GM12878 (cell line): ENCODE measurements at regions not wholly inside any gene's neighbourhood (a gene's known extent, or its start where the extent isn't known, plus 50 kb on each side); places are given as distances from the start of the nearest gene placed in this dataset.

Source experiments
- ATAC-seq: fragments of 200-7000 bp; cut with Tn5 transposase; 3 replicates; pipeline ENCODE4 v1.9.1; 2020; ENCODE audit warnings: mild to moderate bottlenecking, moderate library complexity
- BruUV-seq: library from RNA; stranded (reverse); fragments of 400-500 nt; replicated peaks from 2 replicates; lab custom pipeline; 2021; lab: Mats Ljungman, UMichigan
- CTCF ChIA-PET: fragments of 300-600 bp; sonication (Branson Sonifier 250); formaldehyde crosslinking; extraction: SDS; loops from one replicate; lab custom pipeline; 2021; ENCODE audit warnings: inconsistent platforms; lab: Yijun Ruan, JAX
- POLR2A ChIA-PET: fragments of 350-600 bp; formaldehyde crosslinking; extraction: SDS; loops from one replicate; lab custom pipeline; 2021; ENCODE audit warnings: inconsistent platforms; lab: Charles Lee
- RAD21 ChIA-PET: fragments of 300-600 bp; sonication (Branson Sonifier 250); formaldehyde crosslinking; loops from one replicate; lab custom pipeline; 2023; ENCODE audit warnings: antibody characterized with exemption; ENCODE audit not compliant: unreplicated experiment; lab: Charles Lee
- SMC1A ChIA-PET: fragments of 300-600 bp; sonication (Branson Sonifier 250); formaldehyde crosslinking; loops from one replicate; lab custom pipeline; 2023; ENCODE audit not compliant: unreplicated experiment, uncharacterized antibody; lab: Charles Lee
- DNase-seq: peaks from one replicate; pipeline ENCODE4 v3.0.0-alpha.2; 2011; ENCODE audit warnings: low read depth, low spot score
- FAIRE-seq: peaks from 3 replicates; lab custom pipeline; 2011; peaks lifted over from hg19 to GRCh38; lab: Jason Lieb, UNC
- H2AFZ ChIP-seq: 2 replicates; pipeline ENCODE4 v1.6.0; 2011; ENCODE audit warnings: low read depth, low read length, control low read depth; ENCODE audit not compliant: control insufficient read depth
- H3K27ac ChIP-seq: 2 replicates; pipeline ENCODE4 v1.5.1; 2011; ENCODE audit warnings: control low read depth; ENCODE audit not compliant: control insufficient read depth, insufficient read depth
- H3K27me3 ChIP-seq, 2 experiments: replicated peaks in 1 of 2; 2 replicates each; pipeline versions ENCODE4 v1.6.0 to v1.6.1; 2011; ENCODE audit warnings: low read length in 1 of 2; ENCODE audit not compliant: control insufficient read depth in 2 of 2, insufficient read depth in 2 of 2
- H3K36me3 ChIP-seq, 2 experiments: 2 replicates each; pipeline ENCODE4 v1.5.1; 2011; ENCODE audit warnings: low read length in 1 of 2; ENCODE audit not compliant: control insufficient read depth in 2 of 2, insufficient read depth in 2 of 2
- H3K4me1 ChIP-seq: 2 replicates; pipeline ENCODE4 v1.6.1; 2011; ENCODE audit warnings: mild to moderate bottlenecking, low read length, moderate library complexity, mixed read lengths; ENCODE audit not compliant: control insufficient read depth, insufficient read depth
- H3K4me2 ChIP-seq: 2 replicates; pipeline ENCODE4 v1.6.0; 2011; ENCODE audit warnings: control low read depth; ENCODE audit not compliant: control insufficient read depth, insufficient read depth
- H3K4me3 ChIP-seq: fragments of 200-600 bp; sonication (generic); 2 replicates; pipeline ENCODE4 v1.5.1; 2016
- H3K79me2 ChIP-seq: 2 replicates; pipeline ENCODE4 v1.6.0; 2011; ENCODE audit warnings: low read length; ENCODE audit not compliant: control insufficient read depth, insufficient read depth
- H3K9ac ChIP-seq: 2 replicates; pipeline ENCODE4 v1.8.0; 2011; ENCODE audit warnings: low read length, control low read depth, mixed read lengths; ENCODE audit not compliant: control insufficient read depth, insufficient read depth
- H3K9me3 ChIP-seq: replicated peaks from 3 replicates; pipeline ENCODE4 v1.5.1; 2011; ENCODE audit warnings: mild to moderate bottlenecking, low read length; ENCODE audit not compliant: control insufficient read depth, insufficient read depth
- H4K20me1 ChIP-seq: 2 replicates; pipeline ENCODE4 v1.6.0; 2011; ENCODE audit not compliant: control insufficient read depth, insufficient read depth
- ASH2L ChIP-seq: fragments of 300-600, 200-600 bp; sonication (generic); IDR thresholded peaks from 2 replicates; pipeline ENCODE4 v1.6.1; 2017; ENCODE audit warnings: low read depth, mild to moderate bottlenecking, borderline replicate concordance
- BACH1 ChIP-seq: fragments of 450-650 bp; IDR thresholded peaks from 2 replicates; pipeline ENCODE4 v1.6.1; 2017; ENCODE audit warnings: mild to moderate bottlenecking, borderline replicate concordance
- CREB1 ChIP-seq: IDR thresholded peaks from 2 replicates; pipeline ENCODE4 v1.6.1; 2012; ENCODE audit warnings: low read depth, mild to moderate bottlenecking, inconsistent platforms
- IKZF2 ChIP-seq, 2 experiments: fragments of 450-650 bp; IDR thresholded peaks; 2 replicates each; pipeline ENCODE4 v1.6.1; 2017; ENCODE audit warnings: mild to moderate bottlenecking in 2 of 2, moderate library complexity in 2 of 2
- MXI1 ChIP-seq: fragments of 150-350 bp; IDR thresholded peaks from 2 replicates; pipeline ENCODE4 v1.6.1; 2011; ENCODE audit warnings: low read depth, mild to moderate bottlenecking, inconsistent platforms, low read length, improper control_type of control experiment
- MYC ChIP-seq: IDR thresholded peaks from 2 replicates; pipeline ENCODE4 v1.6.1; 2011; ENCODE audit warnings: mild to moderate bottlenecking, low read length, moderate library complexity, inconsistent platforms; ENCODE audit not compliant: insufficient read depth, insufficient replicate concordance, insufficient read length, severe bottlenecking
- NR2C1 ChIP-seq: fragments of 450-650 bp; IDR thresholded peaks from 2 replicates; pipeline ENCODE4 v1.6.1; 2017; ENCODE audit warnings: antibody characterized with exemption, mild to moderate bottlenecking, moderate library complexity
- POLR2AphosphoS2 ChIP-seq: IDR thresholded peaks from 2 replicates; pipeline ENCODE4 v1.6.1; 2011; ENCODE audit warnings: low read depth, mild to moderate bottlenecking, low read length, improper control_type of control experiment, moderate library complexity
- RAD21 ChIP-seq: IDR thresholded peaks from 2 replicates; pipeline ENCODE4 v1.6.1; 2011; ENCODE audit warnings: mild to moderate bottlenecking, low read depth, low read length, moderate library complexity; ENCODE audit not compliant: insufficient read depth
- SRF ChIP-seq, 2 experiments: IDR thresholded peaks; 2 replicates each; pipeline ENCODE4 v1.6.1; 2011; ENCODE audit warnings: low read depth in 2 of 2, low read length in 2 of 2, mild to moderate bottlenecking in 1 of 2, moderate library complexity in 1 of 2
- TCF7 ChIP-seq: IDR thresholded peaks from 2 replicates; pipeline ENCODE4 v1.6.1; 2014; ENCODE audit warnings: antibody characterized with exemption, borderline replicate concordance
- ZNF24 ChIP-seq: fragments of 450-650 bp; IDR thresholded peaks from 2 replicates; pipeline ENCODE4 v1.6.1; 2017; ENCODE audit warnings: antibody characterized with exemption, mild to moderate bottlenecking
- WGBS: methylation state at CpG from one replicate; pipeline ENCODE4 v1.1.6; 2016; ENCODE audit warnings: low lambda C conversion rate; ENCODE audit not compliant: insufficient replicate concordance, insufficient coverage; ENCODE audit errors: missing lambda C conversion rate; 5-methylcytosine and 5-hydroxymethylcytosine counted together
- in situ Hi-C: fragments of 300-500 bp; cut with MboI; formaldehyde crosslinking; loops from 9 replicates; pipeline ENCODE4 v1.14.3; 2018; ENCODE audit warnings: mixed read lengths
- intact Hi-C: fragments of 100-400 bp; cut with micrococcal nuclease; formaldehyde crosslinking; loops from one replicate; pipeline ENCODE4 v1.14.2; 2022; ENCODE audit not compliant: unreplicated experiment

DNA sequence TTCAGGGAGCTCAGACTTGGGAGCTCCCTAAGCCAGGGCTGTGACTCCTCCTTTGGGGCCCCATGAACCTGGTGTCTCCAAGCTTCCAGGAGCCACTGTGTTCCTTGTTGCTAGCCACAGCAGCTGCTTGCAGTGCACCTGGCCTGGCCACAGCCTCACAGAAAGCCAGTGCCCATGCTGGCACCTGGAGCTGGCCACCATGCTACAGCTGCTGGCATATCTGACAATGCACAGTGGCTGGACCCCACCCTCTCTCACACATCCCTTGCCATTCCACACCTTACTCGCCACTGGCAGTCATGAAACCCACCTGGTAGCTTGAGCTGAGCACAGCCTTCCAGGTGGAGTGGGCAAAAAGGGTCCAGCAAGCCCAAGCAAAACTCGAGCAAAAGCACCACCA is 441.7 kb downstream of the ARAP2 start:
- H3K27ac ChIP-seq, result no peak overlapping the region
- POLR2A ChIA-PET, result interaction anchor here (1.0 kb wide), 1 partner anchor 11 kb away, joined by 3 read pairs; no protein-coding TSS in a partner anchor
- TF ChIP-seq ASH2L, result no peak
- no peak for TF ChIP-seq ZNF24
- TF ChIP-seq IKZF2 (IDR thresholded peaks at IDR 0.05), result no peak
- no peak for TF ChIP-seq TCF7
- no peak for TF ChIP-seq MYC
- TF ChIP-seq CREB1, result no peak
- no peak for TF ChIP-seq NR2C1
- no peak overlapping the region for H3K4me3 ChIP-seq
- no peak for FAIRE-seq
- no peaks in the 10 kb centered on the region for H3K4me1 ChIP-seq
- no peaks in the 10 kb centered on the region for H3K36me3 ChIP-seq
- ATAC-seq, result no peak
- H2AFZ ChIP-seq, result no peak overlapping the region
- no peak overlapping the region for H3K9ac ChIP-seq
- H4K20me1 ChIP-seq, result no peaks in the 10 kb centered on the region
- WGBS, result 0% methylated on average over 2 of the region's 2 CpGs
- DNase-seq, result no peak
- SMC1A ChIA-PET, result interaction anchor here (1.0 to 1.6 kb wide), 3 partner anchors 9 to 77 kb away, joined by 4 to 9 read pairs (median 4); no protein-coding TSS in a partner anchor
- H3K9me3 ChIP-seq, result no peaks in the 10 kb centered on the region
- in situ Hi-C loops, result no loop called here
- no peak overlapping the region for H3K4me2 ChIP-seq
- H3K27me3 ChIP-seq, result no peaks in the 10 kb centered on the region
- no peaks in the 10 kb centered on the region for H3K79me2 ChIP-seq
- RAD21 ChIA-PET, result no interaction called here
- CTCF ChIA-PET, result interaction anchor here (1.2 kb wide), 1 partner anchor 12 kb away, joined by 3 read pairs; no protein-coding TSS in a partner anchor
- no TSS peak for BruUV-seq
- intact Hi-C loops, result no loop called here

DNA sequence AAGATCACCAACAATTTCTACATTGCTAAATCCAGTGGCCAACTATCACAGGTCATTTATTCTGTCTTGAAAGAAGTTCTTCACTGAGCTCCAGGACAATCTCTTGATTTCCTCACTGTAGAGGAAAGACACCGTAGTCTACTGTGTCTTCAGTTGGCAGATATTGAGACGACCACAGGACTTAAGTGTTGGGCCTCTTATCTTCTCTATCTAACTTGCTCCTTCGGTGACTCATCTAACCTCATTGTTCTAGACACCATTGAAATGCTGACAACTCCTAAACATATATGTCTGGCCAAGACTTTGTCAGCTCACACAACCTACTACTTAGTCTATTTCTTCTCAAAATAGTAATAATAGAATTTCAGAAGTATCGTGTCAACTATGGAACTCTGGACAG is 425.8 kb downstream of the ARAP2 start:
- 8% methylated on average over 4 of the region's 4 CpGs for WGBS
- FAIRE-seq, result no peak
- no TSS peak for BruUV-seq

More for the DNA sequence above, 425.8 kb downstream of the ARAP2 start:
- Histone ChIP-seq H3K4me1 (no peaks in the 10 kb centered on the region), H3K4me2 (no peak overlapping the region), H3K27me3 (no peaks in the 10 kb centered on the region), H4K20me1 (no peaks in the 10 kb centered on the region), H2AFZ (no peak overlapping the region), H3K9me3 (no peaks in the 10 kb centered on the region), H3K4me3 (no peak overlapping the region), H3K36me3 (no peaks in the 10 kb centered on the region), H3K9ac (no peak overlapping the region), H3K79me2 (no peaks in the 10 kb centered on the region), H3K27ac (no peak overlapping the region)
- ChIA-PET SMC1A (interaction anchor here (0.6 to 1.6 kb wide), 3 partner anchors 16 to 160 kb away, joined by 3 to 4 read pairs (median 4); no protein-coding TSS in a partner anchor), POLR2A (no interaction called here), RAD21 (no interaction called here), CTCF (no interaction called here)
- no peak for DNase-seq
- no peak for TF ChIP-seq MXI1
- no peak for TF ChIP-seq RAD21
- TF ChIP-seq BACH1, result no peak
- TF ChIP-seq SRF (IDR thresholded peaks at IDR 0.05; ENCODE audit: low read depth in 2 of 2, low read length in 2 of 2), result no peak
- TF ChIP-seq POLR2AphosphoS2, result no peak
- TF ChIP-seq ASH2L, result no peak
- in situ Hi-C loops, result no loop called here
- ATAC-seq, result no peak
- intact Hi-C loops, result no loop called here
